SKM-1 (cell line): ENCODE measurements at regions not wholly inside any gene's neighbourhood (a gene's known extent, or its start where the extent isn't known, plus 50 kb on each side); places are given as distances from the start of the nearest gene placed in this dataset.
"Not testable (repeated sequence)": the region's sequence is repeated elsewhere in the genome, so short reads cannot be mapped to it uniquely, and the experiment has no call there.

Experiments
- DNase-seq: peaks from one replicate; lab custom pipeline; 2025; ENCODE audit not compliant: unreplicated experiment; lab: John Stamatoyannopoulos, UW

DNA sequence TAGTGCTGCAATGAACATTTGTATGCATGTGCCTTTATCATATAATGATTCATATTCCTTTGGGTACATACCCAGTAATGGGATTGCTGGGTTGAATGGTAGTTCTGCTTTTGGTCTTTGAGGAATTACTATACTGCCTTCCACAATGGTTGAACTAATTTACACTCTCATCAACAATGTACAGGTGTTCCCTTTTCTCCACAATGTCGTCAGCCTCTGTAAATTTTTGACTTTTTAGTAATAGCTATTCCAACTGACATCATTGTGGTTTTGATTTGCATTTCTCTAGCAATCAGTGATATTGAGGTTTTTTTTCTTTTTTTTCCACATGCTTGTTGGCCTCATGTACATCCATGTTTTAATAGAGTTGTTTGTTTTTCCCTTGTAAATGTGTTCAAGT, 2473.5 kb downstream of the PCDH9 start:
- DNase-seq = no peak

DNA sequence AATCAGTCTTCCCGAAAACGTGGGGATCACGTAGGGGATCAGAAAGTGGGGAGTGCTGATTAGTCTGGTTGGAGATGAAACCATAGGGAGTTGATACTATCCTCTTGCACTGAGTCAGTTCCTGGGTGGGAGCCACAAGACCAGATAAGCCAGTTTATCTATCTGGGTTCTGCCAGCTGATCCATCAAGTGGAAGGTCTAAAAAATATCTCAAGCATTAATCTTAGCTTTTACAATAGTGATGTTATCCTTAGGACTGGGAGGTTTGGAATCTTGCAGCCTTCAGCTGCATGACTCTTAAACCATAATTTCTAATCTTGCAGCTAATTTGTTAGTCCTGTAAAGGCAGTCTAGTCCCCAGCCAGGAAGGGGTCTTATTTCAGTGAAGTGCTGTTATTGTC, 2474.2 kb downstream of the PCDH9 start:
- DNase-seq = no peak

DNA sequence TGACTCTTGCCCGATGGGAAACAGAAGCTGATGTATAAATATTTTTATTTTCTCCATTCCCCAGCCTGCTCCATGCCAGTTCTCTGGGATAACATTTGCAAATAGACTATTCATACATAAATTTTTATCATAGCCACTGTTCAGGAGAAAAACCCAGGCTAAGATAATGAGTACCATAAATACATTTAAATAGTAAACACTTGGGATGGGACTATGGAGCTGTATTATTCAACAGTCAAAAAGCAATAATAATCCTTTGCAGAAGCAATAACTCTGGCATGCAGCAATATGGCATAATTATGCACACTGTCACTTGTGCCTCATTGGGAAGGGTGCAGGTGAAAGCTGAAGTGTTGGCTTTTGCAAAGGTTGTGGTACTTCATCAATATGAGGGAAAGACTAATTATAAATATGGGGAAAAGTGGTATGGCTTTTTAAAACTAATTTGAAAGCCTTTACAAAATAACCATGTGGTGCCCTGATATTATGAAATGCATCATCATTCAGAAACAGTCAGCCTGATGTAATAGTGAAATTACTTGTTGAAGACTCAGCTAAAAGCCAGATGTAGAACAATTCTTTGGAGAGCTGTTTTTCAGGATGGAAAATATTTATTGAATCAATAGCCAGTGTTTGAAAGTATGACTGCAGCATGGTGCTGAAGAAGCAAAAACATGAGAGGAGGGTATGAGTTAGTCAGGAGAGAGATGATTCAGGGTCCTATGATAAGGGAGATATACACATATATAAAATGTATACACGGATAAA, 2476.7 kb downstream of the PCDH9 start:
- DNase-seq = no peak

DNA sequence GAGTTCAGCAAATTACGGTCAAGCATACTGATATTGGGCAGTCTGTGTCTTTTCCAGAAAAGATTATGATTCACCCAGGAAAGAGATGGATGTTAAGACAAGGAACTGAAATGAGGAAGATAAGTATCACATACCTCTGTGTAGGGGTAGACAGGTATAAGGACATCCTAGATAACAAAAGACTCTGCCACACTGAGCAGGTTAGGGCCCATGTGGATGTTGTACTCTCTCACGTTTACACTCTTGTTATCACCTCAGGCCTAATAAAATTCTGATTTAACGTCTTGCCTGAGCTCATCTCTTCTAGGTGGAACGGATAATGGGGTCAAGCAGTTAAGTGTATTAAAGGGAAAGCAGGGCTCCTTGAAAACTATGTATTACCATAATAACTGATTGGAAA, 2480.8 kb downstream of the PCDH9 start:
- DNase-seq = no peak

DNA sequence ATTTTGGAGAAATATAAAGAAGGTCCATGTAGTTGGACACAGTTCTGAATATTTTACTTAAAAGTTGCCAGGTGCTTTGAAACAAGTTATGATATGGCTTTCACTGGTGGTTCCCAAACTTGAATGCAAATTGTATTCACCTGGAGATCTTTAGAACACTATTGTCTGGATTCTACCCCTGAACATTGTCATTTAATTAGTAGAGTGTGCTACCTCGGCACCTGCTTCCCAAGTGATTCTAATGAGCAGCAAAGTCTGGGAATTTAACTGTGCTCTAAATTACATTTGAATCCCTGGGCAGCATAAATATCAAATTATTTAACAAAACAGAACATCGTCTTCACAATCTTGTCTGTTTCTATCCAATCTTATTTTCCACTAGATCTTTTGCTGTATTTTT, 2483.3 kb downstream of the PCDH9 start:
- DNase-seq = no peak

DNA sequence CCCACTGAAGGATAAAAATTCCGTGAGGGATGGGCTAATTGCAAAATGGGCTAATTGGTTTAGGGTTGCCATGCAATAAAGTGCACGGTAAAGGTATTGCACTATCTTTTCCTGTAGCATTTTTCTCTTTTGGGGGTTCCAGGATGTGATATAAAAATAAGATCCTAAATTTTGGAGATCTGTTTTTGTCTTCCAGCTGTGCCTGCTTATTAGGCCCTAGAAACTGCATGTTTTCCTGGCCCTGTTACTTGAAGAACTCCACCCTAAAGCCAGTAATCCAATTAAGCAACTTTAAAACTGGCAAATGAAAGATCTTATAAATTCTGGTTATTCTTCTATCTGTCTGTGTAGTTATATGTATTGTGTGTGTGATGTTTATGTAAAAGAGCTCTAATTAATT, 2489.6 kb downstream of the PCDH9 start:
- no peak for DNase-seq

DNA sequence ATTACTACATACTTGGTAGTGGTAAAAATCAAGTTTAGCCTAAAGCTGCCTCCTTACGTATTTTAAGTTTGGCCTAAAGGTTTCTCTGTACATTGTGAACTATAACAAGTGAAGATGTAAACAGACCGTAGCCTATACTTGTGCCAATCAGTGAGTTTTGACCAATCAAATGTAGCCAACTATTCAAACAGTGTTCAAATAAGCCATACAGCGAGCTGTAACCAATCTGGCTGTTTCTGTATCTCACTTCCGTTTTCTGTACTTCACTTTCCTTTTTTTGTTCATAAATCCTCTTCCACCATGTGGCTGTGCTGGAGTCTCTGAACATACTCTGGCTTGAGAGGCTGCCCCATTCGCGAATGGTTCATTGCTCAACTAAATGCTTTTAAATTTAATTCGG, 2504.6 kb downstream of the PCDH9 start:
- DNase-seq = no peak

DNA sequence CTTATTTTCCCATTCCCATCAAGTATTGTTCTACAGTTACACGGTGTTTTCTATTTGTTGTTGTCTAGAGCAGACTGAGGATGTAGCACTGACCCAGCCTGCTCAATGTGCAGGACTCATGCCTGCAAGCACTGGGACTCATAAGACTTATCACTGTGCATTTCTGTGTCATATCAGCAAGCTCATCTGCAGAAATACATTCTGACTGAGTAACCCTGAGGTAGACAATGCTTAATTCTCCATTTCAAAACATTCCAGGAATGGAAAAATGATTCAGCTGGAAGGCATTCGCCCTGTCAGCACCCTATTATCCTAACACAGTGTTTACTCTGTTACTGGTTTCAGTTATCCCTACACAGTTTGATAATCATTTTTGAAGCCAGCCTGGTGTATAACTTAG, 2506.4 kb downstream of the PCDH9 start:
- DNase-seq = no peak

DNA sequence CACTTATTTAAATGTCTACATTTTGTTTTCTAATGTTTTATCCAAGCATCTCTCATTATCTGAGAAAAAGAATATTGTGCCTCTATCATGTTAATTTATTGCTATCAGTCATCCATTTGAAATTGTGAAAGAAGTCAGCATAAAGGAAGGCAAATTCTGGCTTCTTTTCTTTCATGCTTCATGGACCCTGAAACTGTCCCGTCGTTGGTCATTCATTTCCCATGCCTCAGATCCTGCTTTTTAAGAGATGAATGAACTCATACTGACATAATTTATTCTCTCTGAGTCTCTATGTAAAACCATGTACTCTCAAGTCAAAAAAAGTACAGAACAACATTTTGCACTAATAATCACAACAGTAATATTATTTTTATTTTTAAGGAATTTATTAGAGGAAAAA, 2512.0 kb downstream of the PCDH9 start:
- DNase-seq = no peak

DNA sequence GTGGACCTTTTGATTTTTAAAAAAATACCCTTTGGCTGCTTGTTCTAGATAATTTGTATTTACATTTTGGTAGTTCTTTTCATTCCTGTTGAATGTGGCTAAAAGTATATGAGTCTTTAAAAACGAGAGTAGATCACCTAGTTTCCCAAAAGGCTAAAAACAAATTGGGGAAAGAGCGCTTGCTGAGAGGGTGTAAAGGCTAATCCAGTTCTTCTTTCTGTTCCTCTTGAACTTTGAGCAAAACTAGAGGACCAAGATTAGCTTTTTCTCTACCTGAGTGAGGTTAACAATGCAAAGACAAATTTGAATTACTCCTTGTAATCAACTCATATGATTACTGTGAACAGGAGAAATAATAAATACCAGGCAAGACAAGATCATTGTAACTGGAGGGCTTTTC, 2513.2 kb downstream of the PCDH9 start:
- DNase-seq = no peak

DNA sequence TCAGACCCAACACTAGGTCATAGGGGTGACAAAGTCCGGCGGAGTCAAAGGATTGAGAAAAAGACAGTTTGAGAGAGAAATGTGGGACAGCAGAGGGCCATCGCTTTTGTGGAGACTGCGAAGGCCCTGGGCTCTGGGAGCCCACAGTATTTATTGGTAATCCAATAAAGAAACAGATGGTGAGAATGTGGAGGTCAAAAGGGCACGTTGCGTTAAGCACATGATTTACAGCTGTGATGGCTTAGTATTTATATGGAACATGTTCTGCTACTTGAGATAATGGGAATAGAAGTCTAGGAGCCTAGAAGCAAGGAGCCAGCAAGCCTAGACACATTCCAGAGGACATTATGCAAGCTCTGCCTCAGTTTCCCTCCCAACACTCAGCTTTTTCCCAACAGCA, 2521.1 kb downstream of the PCDH9 start:
- DNase-seq = no peak

DNA sequence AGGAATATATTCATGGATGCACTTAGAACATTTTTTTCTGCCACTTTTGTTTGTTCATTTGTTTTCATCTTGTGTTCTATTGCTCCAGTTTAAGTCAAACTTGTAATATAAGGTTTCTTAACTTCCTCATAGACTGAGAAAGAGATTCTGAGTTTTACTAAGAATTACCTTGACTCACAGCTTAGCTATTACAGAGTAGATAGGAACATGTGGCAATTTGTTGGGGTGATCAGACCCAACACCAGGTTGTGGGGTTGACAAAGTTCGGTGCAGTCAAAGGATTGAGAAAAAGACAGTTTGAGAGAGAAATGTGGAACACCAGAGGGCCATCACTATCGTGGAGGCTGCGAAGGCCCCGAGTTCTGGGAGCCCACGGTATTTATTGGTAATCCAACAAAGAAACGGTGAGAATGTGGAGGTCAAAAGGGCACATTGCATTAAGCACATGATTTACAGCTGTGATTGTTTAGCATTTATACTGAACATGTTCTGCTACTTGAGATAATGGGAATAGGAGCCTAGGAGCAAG, 2526.0 kb downstream of the PCDH9 start:
- DNase-seq = no peak

DNA sequence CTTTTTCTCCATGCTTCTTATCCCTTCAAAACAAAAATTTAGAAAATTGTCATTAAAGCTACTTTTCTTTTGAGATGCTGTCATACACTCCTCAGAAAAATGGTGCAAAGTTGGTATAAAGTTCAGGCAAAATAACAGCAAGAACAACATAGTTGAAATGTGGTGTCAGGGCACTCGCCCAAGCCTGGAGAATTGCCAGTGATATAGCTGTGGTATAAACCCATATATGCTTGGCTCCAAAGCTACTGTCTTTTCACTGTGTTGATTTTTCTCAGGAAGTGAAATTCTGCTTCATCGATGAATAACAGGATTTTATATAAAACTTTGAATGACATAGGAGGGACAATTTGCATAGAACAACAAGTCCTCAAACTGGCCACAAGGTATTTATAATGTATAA, 2532.9 kb downstream of the PCDH9 start:
- no peak for DNase-seq

DNA sequence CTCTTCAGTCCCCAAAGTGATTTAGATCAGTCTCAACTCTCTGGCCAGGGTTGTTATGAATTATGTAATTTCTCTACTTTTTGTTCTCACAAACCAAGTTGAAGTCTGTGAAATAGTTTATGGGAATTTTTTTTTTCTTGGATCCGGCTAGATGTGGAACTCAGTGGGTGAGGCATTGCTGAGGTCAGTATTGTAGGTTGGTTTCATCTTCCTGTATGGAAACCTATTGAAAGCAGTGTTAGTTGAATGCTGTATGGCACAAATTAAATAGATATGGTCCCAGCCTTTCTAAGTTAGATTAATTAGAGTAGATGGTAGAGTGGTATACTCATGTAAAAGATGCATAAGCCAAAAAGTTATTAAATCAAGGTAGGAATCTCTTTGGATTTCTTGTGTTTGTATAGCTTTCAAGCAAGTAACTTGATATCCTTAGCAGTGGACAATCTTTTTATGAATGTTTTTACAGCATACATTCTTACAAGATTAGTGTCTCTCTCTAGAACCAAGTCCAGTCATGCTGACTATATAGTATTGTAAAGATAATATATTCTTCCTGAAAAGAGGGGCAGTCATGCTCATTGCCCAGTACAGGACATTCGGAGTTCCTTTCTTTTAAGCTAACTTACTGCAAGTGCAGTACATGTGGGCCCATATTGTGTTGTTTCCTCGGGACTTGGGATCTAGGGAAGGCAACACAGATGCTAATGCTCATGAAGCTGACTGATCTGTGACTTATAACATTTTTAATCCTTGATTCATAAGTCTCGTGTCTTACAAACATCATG, 2541.1 kb downstream of the PCDH9 start:
- no peak for DNase-seq

DNA sequence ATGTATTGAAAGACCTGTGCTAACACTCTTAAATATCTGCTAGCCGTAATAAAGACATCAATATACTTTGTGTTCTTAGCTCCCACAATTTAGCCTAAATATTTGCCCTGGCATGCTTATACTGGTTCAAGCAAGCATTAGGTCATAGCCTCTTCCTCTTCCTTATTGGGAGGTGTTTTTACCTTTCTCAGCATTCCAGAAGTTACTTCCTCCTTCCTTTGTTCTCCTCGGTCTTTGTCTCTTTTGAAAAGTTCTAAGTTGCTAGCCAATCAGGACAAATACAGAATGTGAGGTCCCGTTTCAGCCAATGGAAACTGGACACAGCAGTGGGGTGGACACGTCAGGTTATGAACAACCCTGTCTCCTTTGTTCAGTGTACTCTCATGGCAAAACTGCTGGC, 2543.6 kb downstream of the PCDH9 start:
- not testable (repeated sequence) for DNase-seq

DNA sequence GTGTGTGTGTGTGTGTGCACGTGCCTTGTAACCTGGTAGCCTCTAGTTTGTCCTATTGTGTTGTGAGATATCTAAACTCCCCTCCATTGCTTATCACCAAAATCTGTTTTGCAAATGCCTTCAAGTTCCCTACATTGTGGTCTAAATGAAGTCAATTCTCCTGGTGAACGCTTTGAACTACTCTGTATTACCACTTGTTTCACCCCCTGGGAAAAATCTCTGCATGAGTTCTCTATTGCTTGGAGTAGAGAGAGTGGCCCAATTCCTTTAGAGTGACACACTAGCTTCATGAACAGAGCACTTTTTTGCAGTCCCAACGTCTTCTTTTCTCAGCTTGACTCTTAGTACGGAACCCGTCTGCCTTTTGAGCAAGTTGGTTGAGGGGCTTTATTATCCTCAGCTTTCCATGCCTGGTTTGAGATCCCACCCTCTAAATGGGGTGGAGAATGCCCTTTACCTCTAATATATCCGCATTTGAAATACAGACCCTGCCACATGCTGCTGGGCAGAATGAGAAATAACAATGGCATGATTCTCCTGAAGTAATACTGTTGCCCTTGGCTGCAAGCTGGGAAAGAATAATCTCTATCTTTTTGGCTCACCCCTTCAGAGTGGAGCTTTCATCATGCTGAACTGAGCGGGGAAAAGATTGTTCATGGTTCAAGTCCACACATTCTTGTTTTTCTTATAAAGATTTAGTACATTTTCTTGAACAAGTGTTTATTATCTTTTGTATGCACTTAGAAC, 2545.3 kb downstream of the PCDH9 start:
- DNase-seq = no peak

DNA sequence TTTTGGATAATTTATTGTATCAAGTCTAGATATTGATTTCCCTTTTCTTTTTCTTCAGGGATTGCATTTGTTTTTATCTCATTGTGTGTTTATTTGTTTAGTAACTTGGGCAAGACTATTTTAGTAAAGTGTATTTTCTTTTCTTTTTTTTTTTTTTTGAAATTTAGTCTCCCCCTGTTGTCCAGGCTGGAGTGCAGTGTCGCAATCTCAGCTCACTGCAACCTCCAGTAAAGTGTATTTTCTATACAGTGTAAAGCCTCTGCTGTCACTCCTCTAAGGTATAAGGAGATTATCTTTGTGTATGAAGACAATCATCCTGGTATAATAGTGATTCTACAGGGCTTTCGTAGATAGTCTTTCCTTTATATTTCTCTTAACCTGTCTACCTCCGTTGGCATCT, 2546.0 kb downstream of the PCDH9 start:
- no peak for DNase-seq

DNA sequence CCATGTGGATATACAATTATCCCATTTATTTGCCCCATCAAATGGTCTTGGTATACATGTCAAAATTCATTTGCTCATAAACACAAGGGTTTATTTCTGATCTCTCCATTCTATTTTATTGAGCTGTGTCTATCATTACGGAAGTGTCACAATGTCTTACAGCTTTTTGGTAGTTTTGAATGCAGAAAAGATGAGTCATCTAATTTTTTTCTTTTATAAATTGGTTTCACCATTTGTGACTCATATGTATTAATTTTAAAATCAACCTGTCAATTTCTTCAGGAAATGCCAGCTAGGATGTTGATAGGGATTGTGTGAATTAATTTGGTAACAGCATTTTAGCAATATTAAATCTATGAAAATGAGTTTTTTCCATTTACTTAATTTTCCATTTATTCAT, 2549.4 kb downstream of the PCDH9 start:
- no peak for DNase-seq

DNA sequence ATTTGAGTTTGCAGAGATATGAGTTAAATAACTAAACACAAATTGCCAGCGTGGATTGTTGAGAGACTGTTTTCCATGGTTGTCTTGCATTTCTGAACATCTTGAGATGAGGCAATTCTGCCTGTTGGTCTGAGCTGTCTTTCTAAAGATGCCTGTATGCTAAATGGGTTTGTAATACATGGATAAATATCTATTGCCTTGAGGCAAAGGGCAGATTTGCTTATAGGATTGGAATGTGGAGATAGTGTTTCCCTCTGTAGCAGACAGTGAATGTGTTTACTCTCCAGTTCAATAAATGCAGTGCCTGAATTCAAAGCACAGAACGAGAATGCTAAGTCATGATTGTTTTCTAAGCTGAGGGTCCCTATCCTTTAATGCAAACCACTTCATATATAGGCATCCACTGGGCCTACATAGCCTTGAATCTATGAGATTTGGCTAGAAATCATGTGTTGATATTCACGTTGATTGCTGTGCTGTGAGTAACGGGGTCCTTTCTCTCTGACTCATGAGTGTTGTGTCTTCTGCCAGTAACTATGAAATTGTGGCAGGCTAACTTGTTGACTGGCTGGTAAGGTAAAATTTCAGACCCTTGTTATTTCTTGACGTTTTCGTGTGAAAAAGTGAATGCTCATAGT, 2554.8 kb downstream of the PCDH9 start:
- DNase-seq = no peak

DNA sequence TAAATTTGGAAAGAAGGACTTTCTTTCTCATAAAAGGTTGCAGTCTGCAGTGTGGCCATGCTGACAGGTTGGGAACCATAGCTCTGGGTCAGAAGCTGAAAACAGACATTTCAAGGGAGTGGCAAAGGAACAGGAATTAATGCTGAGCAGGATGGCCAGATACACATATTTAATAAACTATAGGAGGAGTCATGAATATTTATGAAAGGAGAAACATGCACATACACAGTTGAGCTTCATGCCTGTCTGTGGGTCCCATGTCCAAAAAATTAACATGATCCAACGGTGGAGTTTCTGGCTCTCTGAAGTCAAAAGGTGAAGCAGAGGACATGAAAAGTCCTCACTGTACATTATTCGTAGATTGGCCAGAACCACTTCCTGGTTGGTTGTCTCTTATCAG, 2556.0 kb downstream of the PCDH9 start:
- DNase-seq = no peak

DNA sequence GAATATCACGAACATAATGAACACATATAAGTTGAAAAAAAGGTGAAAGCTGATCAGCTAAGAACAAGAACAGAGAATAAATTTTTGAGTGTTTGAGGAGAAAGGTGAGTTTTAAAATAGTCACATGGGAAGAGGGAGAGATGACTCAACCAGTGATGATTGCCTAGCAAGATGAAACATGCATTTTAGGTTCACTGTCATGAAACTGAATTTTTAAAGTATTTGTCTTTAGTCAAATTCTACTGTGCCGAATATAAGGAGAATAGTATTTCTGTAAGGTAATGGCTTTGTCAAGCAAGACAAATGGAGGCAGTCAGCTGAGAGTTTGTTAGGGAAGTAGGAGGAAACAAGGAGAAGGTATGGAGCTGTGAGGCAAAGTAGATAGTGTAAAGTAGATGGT, 2557.4 kb downstream of the PCDH9 start:
- no peak for DNase-seq
